ENCODE measurements at regions not wholly inside any gene's neighbourhood (a gene's known extent, or its start where the extent isn't known, plus 50 kb on each side); places are given as distances from the start of the nearest gene placed in this dataset.

DNA sequence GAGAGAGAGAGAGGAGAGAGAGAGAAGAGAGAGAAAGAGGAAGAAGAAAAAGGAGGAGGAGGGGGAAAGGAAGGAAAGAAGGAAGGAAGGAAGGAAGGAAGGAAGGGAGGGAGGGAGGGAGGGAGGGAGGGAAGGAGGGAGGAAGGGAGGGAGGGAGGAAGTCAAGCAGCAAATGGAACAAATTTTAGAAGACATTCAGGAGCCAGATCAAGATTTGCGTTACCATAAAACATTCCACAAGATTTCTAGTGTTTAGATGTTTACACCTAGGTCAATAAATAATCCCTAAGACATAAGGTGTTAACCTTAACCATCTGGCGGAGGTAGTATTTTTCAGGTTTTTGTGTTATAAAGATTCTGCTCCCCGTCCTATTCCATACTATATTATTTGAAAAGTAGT lies 1320.1 kb upstream of the PRMT6 start:
- Histone ChIP-seq H3K9me3 (replicated peaks; ENCODE audit: insufficient read depth, low read length) (no peaks in the 10 kb centered on the region), H3K4me2 (ENCODE audit: low read depth, low read length) (no peak overlapping the region), H3K9ac (ENCODE audit: low read length) (no peak overlapping the region), H3K9me2 (replicated peaks; ENCODE audit: insufficient read depth, low read length) (no peaks in the 10 kb centered on the region), H2AFZ (ENCODE audit: low read length) (no peak overlapping the region), H3K27me3 (replicated peaks; ENCODE audit: insufficient read depth, low read length) (no peaks in the 10 kb centered on the region), H4K20me1 (ENCODE audit: insufficient read depth, low read length) (no peaks in the 10 kb centered on the region), H3K79me2 (ENCODE audit: low read length) (no peaks in the 10 kb centered on the region), H3K27ac (ENCODE audit: low read length) (no peak overlapping the region), H3K4me3 (ENCODE audit: low read length) (no peak overlapping the region), H3K36me3 (replicated peaks; ENCODE audit: insufficient read depth, low read length) (no peaks in the 10 kb centered on the region), H3F3A (ENCODE audit: insufficient read depth, low read length) (no peaks in the 10 kb centered on the region), H3K4me1 (ENCODE audit: low read length) (no peaks in the 10 kb centered on the region)
- no peak for DNase-seq
- TF ChIP-seq CTCF (IDR thresholded peaks at IDR 0.05; ENCODE audit: low read length) (no peak), EZH2 (optimal IDR thresholded peaks at IDR 0.05; ENCODE audit: low read depth, low read length) (no peak), EZH2phosphoT487 (IDR thresholded peaks at IDR 0.05; ENCODE audit: low read length) (no peak)

DNA sequence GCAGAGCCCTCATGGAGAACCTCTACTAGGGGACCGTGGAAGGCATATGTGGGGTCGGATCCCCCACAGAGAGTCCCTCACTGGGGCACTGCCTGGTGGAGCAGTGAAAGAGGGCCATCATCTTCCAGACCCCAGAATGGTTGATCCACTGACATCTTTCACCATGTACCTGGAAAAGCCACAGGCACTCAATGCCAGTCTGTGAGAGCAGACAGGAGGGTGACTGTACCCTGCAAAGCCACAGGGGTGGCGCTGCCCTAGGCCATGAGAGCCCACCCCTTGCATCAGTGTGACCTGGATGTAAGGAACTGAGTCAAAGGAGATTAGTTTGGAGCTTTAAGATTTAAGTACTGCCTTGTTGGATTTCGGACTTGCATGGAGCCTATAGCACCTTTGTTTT lies 1276.7 kb upstream of the PRMT6 start:
- H3K9me2 ChIP-seq (replicated peaks; ENCODE audit: insufficient read depth, low read length), result no peaks in the 10 kb centered on the region
- H3K9ac ChIP-seq (ENCODE audit: low read length), result no peak overlapping the region
- H3K4me3 ChIP-seq (ENCODE audit: low read length), result no peak overlapping the region
- no peaks in the 10 kb centered on the region for H4K20me1 ChIP-seq (ENCODE audit: insufficient read depth, low read length)
- H3K36me3 ChIP-seq (replicated peaks; ENCODE audit: insufficient read depth, low read length), result no peaks in the 10 kb centered on the region
- H3F3A ChIP-seq (ENCODE audit: insufficient read depth, low read length), result no peaks in the 10 kb centered on the region
- no peaks in the 10 kb centered on the region for H3K79me2 ChIP-seq (ENCODE audit: low read length)
- H3K27ac ChIP-seq (ENCODE audit: low read length), result no peak overlapping the region
- H3K4me1 ChIP-seq (ENCODE audit: low read length), result no peaks in the 10 kb centered on the region
- no peak overlapping the region for H3K4me2 ChIP-seq (ENCODE audit: low read depth, low read length)
- no peaks in the 10 kb centered on the region for H3K9me3 ChIP-seq (replicated peaks; ENCODE audit: insufficient read depth, low read length)
- no peaks in the 10 kb centered on the region for H3K27me3 ChIP-seq (replicated peaks; ENCODE audit: insufficient read depth, low read length)
- no peak for TF ChIP-seq CTCF (IDR thresholded peaks at IDR 0.05; ENCODE audit: low read length)
- TF ChIP-seq EZH2phosphoT487 (IDR thresholded peaks at IDR 0.05; ENCODE audit: low read length), result no peak
- no peak for TF ChIP-seq EZH2 (optimal IDR thresholded peaks at IDR 0.05; ENCODE audit: low read depth, low read length)
- DNase-seq, result no peak
- no peak overlapping the region for H2AFZ ChIP-seq (ENCODE audit: low read length)

GRCh38 chr1:105785021-105785420 lies 1271.5 kb upstream of the PRMT6 start:
- H3K27ac ChIP-seq (ENCODE audit: low read length), result no peak overlapping the region
- no peak overlapping the region for H3K4me3 ChIP-seq (ENCODE audit: low read length)
- no peaks in the 10 kb centered on the region for H3K36me3 ChIP-seq (replicated peaks; ENCODE audit: insufficient read depth, low read length)
- TF ChIP-seq CTCF (IDR thresholded peaks at IDR 0.05; ENCODE audit: low read length) (no peak), EZH2phosphoT487 (IDR thresholded peaks at IDR 0.05; ENCODE audit: low read length) (no peak), EZH2 (optimal IDR thresholded peaks at IDR 0.05; ENCODE audit: low read depth, low read length) (no peak)
- no peaks in the 10 kb centered on the region for H4K20me1 ChIP-seq (ENCODE audit: insufficient read depth, low read length)
- H3K27me3 ChIP-seq (replicated peaks; ENCODE audit: insufficient read depth, low read length), result no peaks in the 10 kb centered on the region
- H3K4me1 ChIP-seq (ENCODE audit: low read length), result no peaks in the 10 kb centered on the region
- no peak for DNase-seq
- H3K9me3 ChIP-seq (replicated peaks; ENCODE audit: insufficient read depth, low read length), result no peaks in the 10 kb centered on the region
- H3K9me2 ChIP-seq (replicated peaks; ENCODE audit: insufficient read depth, low read length), result no peaks in the 10 kb centered on the region
- H2AFZ ChIP-seq (ENCODE audit: low read length), result no peak overlapping the region
- H3K79me2 ChIP-seq (ENCODE audit: low read length), result no peaks in the 10 kb centered on the region
- H3K9ac ChIP-seq (ENCODE audit: low read length), result no peak overlapping the region
- no peak overlapping the region for H3K4me2 ChIP-seq (ENCODE audit: low read depth, low read length)
- H3F3A ChIP-seq (ENCODE audit: insufficient read depth, low read length), result no peaks in the 10 kb centered on the region

Measured in MM.1S (cell line).